ENCODE measurements at regions not wholly inside any gene's neighbourhood (a gene's known extent, or its start where the extent isn't known, plus 50 kb on each side); places are given as distances from the start of the nearest gene placed in this dataset.

DNA sequence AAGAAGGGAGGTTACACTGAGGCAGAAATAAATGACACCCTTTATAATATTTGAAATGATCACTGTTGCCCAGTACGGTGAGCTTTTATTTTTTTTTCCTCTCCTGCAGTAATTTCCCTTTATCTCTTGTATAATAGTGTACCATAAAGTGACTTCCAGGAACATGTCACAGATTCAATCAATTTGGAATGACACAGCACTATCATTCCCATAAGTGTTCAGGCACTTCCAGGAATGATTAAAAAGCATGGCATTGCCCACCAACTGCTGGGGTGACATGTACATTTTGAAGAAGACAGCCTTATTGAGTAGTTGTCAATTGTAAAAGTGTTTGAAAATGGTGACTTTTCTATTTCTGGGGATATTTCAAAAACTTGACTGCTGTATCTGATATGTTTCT is 1700.9 kb upstream of the NUDT12 start:
- ATAC-seq, result no peak
- no peak for TF ChIP-seq ESRRG (CRISPR knock-in tag; IDR thresholded peaks at IDR 0.05)
- no peak for TF ChIP-seq ZC3H10 (CRISPR knock-in tag; IDR thresholded peaks at IDR 0.05)
- TF ChIP-seq, protein P1, sequence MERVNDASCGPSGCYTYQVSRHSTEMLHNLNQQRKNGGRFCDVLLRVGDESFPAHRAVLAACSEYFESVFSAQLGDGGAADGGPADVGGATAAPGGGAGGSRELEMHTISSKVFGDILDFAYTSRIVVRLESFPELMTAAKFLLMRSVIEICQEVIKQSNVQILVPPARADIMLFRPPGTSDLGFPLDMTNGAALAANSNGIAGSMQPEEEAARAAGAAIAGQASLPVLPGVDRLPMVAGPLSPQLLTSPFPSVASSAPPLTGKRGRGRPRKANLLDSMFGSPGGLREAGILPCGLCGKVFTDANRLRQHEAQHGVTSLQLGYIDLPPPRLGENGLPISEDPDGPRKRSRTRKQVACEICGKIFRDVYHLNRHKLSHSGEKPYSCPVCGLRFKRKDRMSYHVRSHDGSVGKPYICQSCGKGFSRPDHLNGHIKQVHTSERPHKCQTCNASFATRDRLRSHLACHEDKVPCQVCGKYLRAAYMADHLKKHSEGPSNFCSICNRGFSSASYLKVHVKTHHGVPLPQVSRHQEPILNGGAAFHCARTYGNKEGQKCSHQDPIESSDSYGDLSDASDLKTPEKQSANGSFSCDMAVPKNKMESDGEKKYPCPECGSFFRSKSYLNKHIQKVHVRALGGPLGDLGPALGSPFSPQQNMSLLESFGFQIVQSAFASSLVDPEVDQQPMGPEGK (CRISPR knock-in tag; IDR thresholded peaks at IDR 0.05; ENCODE audit: borderline replicate concordance), result no peak
- no peak for TF ChIP-seq RARB (CRISPR knock-in tag; IDR thresholded peaks at IDR 0.05)
- TF ChIP-seq TOX (CRISPR knock-in tag; IDR thresholded peaks at IDR 0.05; ENCODE audit: borderline replicate concordance), result no peak
- TF ChIP-seq BACH2 (CRISPR knock-in tag; IDR thresholded peaks at IDR 0.05; ENCODE audit: borderline replicate concordance), result no peak
- TF ChIP-seq OSR1 (CRISPR knock-in tag; IDR thresholded peaks at IDR 0.05), result no peak
- no peak for TF ChIP-seq ZNF70 (CRISPR knock-in tag; IDR thresholded peaks at IDR 0.05)
- no peak for TF ChIP-seq ZNF8 (CRISPR knock-in tag; IDR thresholded peaks at IDR 0.05)
- no peak for TF ChIP-seq ISL1 (CRISPR knock-in tag; IDR thresholded peaks at IDR 0.05)
- TF ChIP-seq, protein P2, sequence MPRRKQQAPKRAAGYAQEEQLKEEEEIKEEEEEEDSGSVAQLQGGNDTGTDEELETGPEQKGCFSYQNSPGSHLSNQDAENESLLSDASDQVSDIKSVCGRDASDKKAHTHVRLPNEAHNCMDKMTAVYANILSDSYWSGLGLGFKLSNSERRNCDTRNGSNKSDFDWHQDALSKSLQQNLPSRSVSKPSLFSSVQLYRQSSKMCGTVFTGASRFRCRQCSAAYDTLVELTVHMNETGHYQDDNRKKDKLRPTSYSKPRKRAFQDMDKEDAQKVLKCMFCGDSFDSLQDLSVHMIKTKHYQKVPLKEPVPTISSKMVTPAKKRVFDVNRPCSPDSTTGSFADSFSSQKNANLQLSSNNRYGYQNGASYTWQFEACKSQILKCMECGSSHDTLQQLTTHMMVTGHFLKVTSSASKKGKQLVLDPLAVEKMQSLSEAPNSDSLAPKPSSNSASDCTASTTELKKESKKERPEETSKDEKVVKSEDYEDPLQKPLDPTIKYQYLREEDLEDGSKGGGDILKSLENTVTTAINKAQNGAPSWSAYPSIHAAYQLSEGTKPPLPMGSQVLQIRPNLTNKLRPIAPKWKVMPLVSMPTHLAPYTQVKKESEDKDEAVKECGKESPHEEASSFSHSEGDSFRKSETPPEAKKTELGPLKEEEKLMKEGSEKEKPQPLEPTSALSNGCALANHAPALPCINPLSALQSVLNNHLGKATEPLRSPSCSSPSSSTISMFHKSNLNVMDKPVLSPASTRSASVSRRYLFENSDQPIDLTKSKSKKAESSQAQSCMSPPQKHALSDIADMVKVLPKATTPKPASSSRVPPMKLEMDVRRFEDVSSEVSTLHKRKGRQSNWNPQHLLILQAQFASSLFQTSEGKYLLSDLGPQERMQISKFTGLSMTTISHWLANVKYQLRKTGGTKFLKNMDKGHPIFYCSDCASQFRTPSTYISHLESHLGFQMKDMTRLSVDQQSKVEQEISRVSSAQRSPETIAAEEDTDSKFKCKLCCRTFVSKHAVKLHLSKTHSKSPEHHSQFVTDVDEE (CRISPR knock-in tag; IDR thresholded peaks at IDR 0.05), result no peak
- TF ChIP-seq TCF4 (CRISPR knock-in tag; IDR thresholded peaks at IDR 0.05; ENCODE audit: borderline replicate concordance), result no peak
- no peak for TF ChIP-seq ZFP30 (CRISPR knock-in tag; IDR thresholded peaks at IDR 0.05)
- TF ChIP-seq SNAI2 (CRISPR knock-in tag; IDR thresholded peaks at IDR 0.05), result no peak
- TF ChIP-seq GLIS3 (CRISPR knock-in tag; IDR thresholded peaks at IDR 0.05), result no peak
- TF ChIP-seq CSDC2 (CRISPR knock-in tag; IDR thresholded peaks at IDR 0.05), result no peak
- TF ChIP-seq ARNTL (CRISPR knock-in tag; IDR thresholded peaks at IDR 0.05; ENCODE audit: borderline replicate concordance, low read depth), result no peak
- TF ChIP-seq ZNF565 (CRISPR knock-in tag; conservative IDR thresholded peaks at IDR 0.05; ENCODE audit: low read depth), result no peak
- TF ChIP-seq, protein P3, sequence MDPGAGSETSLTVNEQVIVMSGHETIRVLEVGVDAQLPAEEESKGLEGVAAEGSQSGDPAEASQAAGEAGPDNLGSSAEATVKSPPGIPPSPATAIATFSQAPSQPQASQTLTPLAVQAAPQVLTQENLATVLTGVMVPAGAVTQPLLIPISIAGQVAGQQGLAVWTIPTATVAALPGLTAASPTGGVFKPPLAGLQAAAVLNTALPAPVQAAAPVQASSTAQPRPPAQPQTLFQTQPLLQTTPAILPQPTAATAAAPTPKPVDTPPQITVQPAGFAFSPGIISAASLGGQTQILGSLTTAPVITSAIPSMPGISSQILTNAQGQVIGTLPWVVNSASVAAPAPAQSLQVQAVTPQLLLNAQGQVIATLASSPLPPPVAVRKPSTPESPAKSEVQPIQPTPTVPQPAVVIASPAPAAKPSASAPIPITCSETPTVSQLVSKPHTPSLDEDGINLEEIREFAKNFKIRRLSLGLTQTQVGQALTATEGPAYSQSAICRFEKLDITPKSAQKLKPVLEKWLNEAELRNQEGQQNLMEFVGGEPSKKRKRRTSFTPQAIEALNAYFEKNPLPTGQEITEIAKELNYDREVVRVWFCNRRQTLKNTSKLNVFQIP (CRISPR knock-in tag; IDR thresholded peaks at IDR 0.05; ENCODE audit: borderline replicate concordance, low read depth), result no peak

DNA sequence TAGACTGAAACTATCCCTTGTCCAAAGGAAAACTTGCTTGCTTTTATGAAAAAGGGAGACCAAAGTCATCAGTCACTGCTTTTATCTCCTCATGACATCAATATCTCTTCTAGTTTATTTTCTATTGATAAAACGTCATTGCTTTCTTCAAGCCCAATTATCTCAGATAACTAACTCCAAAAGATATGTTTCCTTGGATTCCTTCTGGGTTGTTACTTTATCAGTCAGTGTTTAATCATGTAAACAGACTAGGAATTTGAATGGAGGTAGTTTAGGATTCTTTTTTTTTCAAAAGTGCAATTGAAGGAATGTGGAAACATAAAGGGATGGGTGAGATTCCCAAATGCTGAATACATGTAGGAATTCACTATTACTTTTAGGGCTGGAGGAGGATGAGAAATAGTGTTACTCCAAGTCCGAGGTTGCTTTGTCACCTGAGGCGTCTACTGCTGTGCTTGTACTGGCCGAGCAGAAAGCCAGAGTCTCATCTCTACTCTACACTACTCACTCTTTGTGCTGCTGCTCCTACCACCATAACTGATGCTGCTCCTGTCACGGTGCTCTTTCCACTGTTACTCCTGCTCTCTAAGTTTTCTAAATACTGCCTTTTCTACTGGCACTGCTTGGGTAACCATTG is 1697.1 kb upstream of the NUDT12 start:
- ATAC-seq, result no peak
- no peak for TF ChIP-seq ZNF70 (CRISPR knock-in tag; IDR thresholded peaks at IDR 0.05)
- no peak for TF ChIP-seq BACH2 (CRISPR knock-in tag; IDR thresholded peaks at IDR 0.05; ENCODE audit: borderline replicate concordance)
- no peak for TF ChIP-seq ZFP30 (CRISPR knock-in tag; IDR thresholded peaks at IDR 0.05)
- TF ChIP-seq ZNF8 (CRISPR knock-in tag; IDR thresholded peaks at IDR 0.05), result no peak
- no peak for TF ChIP-seq ISL1 (CRISPR knock-in tag; IDR thresholded peaks at IDR 0.05)
- no peak for TF ChIP-seq ARNTL (CRISPR knock-in tag; IDR thresholded peaks at IDR 0.05; ENCODE audit: borderline replicate concordance, low read depth)
- TF ChIP-seq, protein P1 (CRISPR knock-in tag; IDR thresholded peaks at IDR 0.05; ENCODE audit: borderline replicate concordance), result no peak
- TF ChIP-seq RARB (CRISPR knock-in tag; IDR thresholded peaks at IDR 0.05), result no peak
- TF ChIP-seq, protein P3 (CRISPR knock-in tag; IDR thresholded peaks at IDR 0.05; ENCODE audit: borderline replicate concordance, low read depth), result no peak
- TF ChIP-seq TOX (CRISPR knock-in tag; IDR thresholded peaks at IDR 0.05; ENCODE audit: borderline replicate concordance), result no peak
- TF ChIP-seq OSR1 (CRISPR knock-in tag; IDR thresholded peaks at IDR 0.05), result no peak
- no peak for TF ChIP-seq ZC3H10 (CRISPR knock-in tag; IDR thresholded peaks at IDR 0.05)
- TF ChIP-seq, protein P2 (CRISPR knock-in tag; IDR thresholded peaks at IDR 0.05), result no peak
- TF ChIP-seq, protein P4, sequence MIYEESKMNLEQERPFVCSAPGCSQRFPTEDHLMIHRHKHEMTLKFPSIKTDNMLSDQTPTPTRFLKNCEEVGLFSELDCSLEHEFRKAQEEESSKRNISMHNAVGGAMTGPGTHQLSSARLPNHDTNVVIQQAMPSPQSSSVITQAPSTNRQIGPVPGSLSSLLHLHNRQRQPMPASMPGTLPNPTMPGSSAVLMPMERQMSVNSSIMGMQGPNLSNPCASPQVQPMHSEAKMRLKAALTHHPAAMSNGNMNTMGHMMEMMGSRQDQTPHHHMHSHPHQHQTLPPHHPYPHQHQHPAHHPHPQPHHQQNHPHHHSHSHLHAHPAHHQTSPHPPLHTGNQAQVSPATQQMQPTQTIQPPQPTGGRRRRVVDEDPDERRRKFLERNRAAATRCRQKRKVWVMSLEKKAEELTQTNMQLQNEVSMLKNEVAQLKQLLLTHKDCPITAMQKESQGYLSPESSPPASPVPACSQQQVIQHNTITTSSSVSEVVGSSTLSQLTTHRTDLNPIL (CRISPR knock-in tag; IDR thresholded peaks at IDR 0.05; ENCODE audit: low read depth), result no peak
- no peak for TF ChIP-seq TCF4 (CRISPR knock-in tag; IDR thresholded peaks at IDR 0.05; ENCODE audit: borderline replicate concordance)
- TF ChIP-seq, protein P5, sequence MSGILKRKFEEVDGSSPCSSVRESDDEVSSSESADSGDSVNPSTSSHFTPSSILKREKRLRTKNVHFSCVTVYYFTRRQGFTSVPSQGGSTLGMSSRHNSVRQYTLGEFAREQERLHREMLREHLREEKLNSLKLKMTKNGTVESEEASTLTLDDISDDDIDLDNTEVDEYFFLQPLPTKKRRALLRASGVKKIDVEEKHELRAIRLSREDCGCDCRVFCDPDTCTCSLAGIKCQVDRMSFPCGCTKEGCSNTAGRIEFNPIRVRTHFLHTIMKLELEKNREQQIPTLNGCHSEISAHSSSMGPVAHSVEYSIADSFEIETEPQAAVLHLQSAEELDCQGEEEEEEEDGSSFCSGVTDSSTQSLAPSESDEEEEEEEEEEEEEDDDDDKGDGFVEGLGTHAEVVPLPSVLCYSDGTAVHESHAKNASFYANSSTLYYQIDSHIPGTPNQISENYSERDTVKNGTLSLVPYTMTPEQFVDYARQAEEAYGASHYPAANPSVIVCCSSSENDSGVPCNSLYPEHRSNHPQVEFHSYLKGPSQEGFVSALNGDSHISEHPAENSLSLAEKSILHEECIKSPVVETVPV (CRISPR knock-in tag; IDR thresholded peaks at IDR 0.05), result no peak
- TF ChIP-seq SNAI2 (CRISPR knock-in tag; IDR thresholded peaks at IDR 0.05), result no peak
- TF ChIP-seq GLIS3 (CRISPR knock-in tag; IDR thresholded peaks at IDR 0.05), result no peak
